ENCODE measurements at regions not wholly inside any gene's neighbourhood (a gene's known extent, or its start where the extent isn't known, plus 50 kb on each side); places are given as distances from the start of the nearest gene placed in this dataset.

- no peak overlapping the region for H3K4me3 ChIP-seq
- no peak for DNase-seq (ENCODE audit: low spot score in 2 of 2)
- no peaks in the 10 kb centered on the region for H3K9me3 ChIP-seq
- no peaks in the 10 kb centered on the region for H3K27me3 ChIP-seq
- H3K27ac ChIP-seq = no peak overlapping the region
- WGBS = 53% methylated on average over 4 of the region's 4 CpGs
- no peaks in the 10 kb centered on the region for H3K36me3 ChIP-seq
- TF ChIP-seq POLR2A (IDR thresholded peaks at IDR 0.05) = no peak
- TF ChIP-seq POLR2AphosphoS5 (IDR thresholded peaks at IDR 0.05) = no peak
- no peak for TF ChIP-seq EP300 (IDR thresholded peaks at IDR 0.05)
- no peak for TF ChIP-seq CTCF (IDR thresholded peaks at IDR 0.05)
- H3K4me1 ChIP-seq = peaks cover 15% of the 10 kb centered on the region
Measured at GRCh38 chr5:116669261-116670031, 94.8 kb upstream of the SEMA6A start.

DNA sequence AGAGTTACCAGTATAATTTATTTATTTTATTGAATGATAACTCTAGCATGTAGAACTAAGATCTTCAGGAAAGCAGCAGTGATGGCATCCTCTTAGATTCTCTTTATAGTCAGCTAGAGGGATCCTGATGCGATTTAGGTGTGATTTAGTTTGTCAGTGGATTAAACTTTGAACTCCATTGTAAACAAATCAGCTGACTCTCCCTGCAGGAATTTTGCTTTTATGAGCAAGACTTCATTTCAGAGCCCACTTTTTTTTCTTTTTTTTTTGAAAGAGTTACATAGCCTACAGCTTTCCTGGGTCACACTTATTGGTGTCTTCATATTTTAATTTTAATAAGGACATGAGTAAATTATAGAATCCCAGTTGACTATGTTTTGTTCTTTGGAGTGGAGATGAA, 93.8 kb upstream of the SEMA6A start:
- no peak overlapping the region for H3K4me3 ChIP-seq
- no peaks in the 10 kb centered on the region for H3K9me3 ChIP-seq
- no peak for DNase-seq (ENCODE audit: low spot score in 2 of 2)
- H3K27me3 ChIP-seq = no peaks in the 10 kb centered on the region
- WGBS = 86% methylated on average over 1 of the region's 1 CpG
- H3K36me3 ChIP-seq = no peaks in the 10 kb centered on the region
- no peak overlapping the region for H3K27ac ChIP-seq
- peaks cover 15% of the 10 kb centered on the region for H3K4me1 ChIP-seq
- TF ChIP-seq POLR2AphosphoS5 (IDR thresholded peaks at IDR 0.05) = no peak
- no peak for TF ChIP-seq POLR2A (IDR thresholded peaks at IDR 0.05)
- TF ChIP-seq EP300 (IDR thresholded peaks at IDR 0.05) = no peak
- TF ChIP-seq CTCF (IDR thresholded peaks at IDR 0.05) = no peak

- no peak for DNase-seq (ENCODE audit: low spot score in 2 of 2)
- Histone ChIP-seq H3K27ac (no peak overlapping the region), H3K36me3 (no peaks in the 10 kb centered on the region), H3K4me3 (no peak overlapping the region), H3K27me3 (no peaks in the 10 kb centered on the region), H3K4me1 (peaks cover 15% of the 10 kb centered on the region), H3K9me3 (no peaks in the 10 kb centered on the region)
- WGBS = 39% methylated on average over 3 of the region's 3 CpGs
- TF ChIP-seq CTCF (IDR thresholded peaks at IDR 0.05) = no peak
- no peak for TF ChIP-seq POLR2A (IDR thresholded peaks at IDR 0.05)
- no peak for TF ChIP-seq EP300 (IDR thresholded peaks at IDR 0.05)
- TF ChIP-seq POLR2AphosphoS5 (IDR thresholded peaks at IDR 0.05) = no peak
Measured at GRCh38 chr5:116666901-116667300, 92.3 kb upstream of the SEMA6A start.

GRCh38 chr5:116664988-116665387, 90.4 kb upstream of the SEMA6A start:
- Histone ChIP-seq H3K9me3 (no peaks in the 10 kb centered on the region), H3K4me3 (no peak overlapping the region), H3K36me3 (no peaks in the 10 kb centered on the region), H3K27me3 (no peaks in the 10 kb centered on the region), H3K27ac (no peak overlapping the region), H3K4me1 (peaks cover 9% of the 10 kb centered on the region)
- no peak for DNase-seq (ENCODE audit: low spot score in 2 of 2)
- TF ChIP-seq CTCF (IDR thresholded peaks at IDR 0.05) (no peak), POLR2AphosphoS5 (IDR thresholded peaks at IDR 0.05) (no peak), EP300 (IDR thresholded peaks at IDR 0.05) (no peak), POLR2A (IDR thresholded peaks at IDR 0.05) (no peak)
- 76% methylated on average over 5 of the region's 5 CpGs for WGBS

DNA sequence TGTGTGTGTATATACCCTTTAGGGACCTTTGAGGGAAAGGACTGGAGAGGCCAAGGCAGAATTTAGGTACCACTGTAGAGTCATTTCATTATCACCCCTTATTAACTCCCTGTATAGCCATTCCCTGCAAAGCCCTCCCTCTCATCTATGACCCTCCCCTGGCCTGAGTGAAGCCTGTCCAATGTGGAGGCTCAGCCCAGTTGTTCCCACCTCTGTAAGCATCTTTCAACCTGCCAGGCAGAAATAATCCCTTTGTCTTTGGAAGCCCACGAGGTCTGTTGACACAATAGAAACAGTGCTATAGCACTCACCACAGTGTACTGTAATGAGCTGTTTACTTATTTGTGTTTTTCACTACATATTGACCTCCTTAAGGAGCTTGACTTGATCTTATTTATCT, 88.5 kb upstream of the SEMA6A start:
- TF ChIP-seq POLR2AphosphoS5 (IDR thresholded peaks at IDR 0.05) (no peak), EP300 (IDR thresholded peaks at IDR 0.05) (no peak), POLR2A (IDR thresholded peaks at IDR 0.05) (no peak), CTCF (IDR thresholded peaks at IDR 0.05) (no peak)
- Histone ChIP-seq H3K4me1 (peaks cover 8% of the 10 kb centered on the region), H3K27me3 (no peaks in the 10 kb centered on the region), H3K36me3 (no peaks in the 10 kb centered on the region), H3K9me3 (no peaks in the 10 kb centered on the region), H3K27ac (no peak overlapping the region), H3K4me3 (no peak overlapping the region)
- no peak for DNase-seq (ENCODE audit: low spot score in 2 of 2)
- 90% methylated on average over 1 of the region's 1 CpG for WGBS
